ENCODE measurements at regions not wholly inside any gene's neighbourhood (a gene's known extent, or its start where the extent isn't known, plus 50 kb on each side); places are given as distances from the start of the nearest gene placed in this dataset.

DNA sequence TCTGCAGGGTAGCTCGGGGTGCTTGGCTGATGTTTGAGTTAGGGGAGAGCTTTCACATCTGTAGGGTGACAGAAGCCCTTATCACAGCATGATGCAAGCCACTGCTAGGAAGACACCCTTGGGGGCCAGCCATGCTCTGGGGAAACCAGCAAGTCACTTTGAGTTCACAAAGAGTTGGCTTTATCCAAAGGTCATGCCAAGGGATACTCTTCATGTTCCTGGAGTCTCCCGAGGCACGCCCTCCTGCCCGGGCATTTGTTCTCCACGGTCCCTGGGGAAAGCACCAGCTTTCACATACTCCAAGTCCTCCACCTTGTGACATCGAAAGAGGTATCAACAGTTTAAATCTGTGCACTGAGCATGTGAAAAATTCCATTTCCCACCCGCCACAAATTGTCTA, 227.7 kb downstream of the VAPA start:
- TF ChIP-seq, protein P1, sequence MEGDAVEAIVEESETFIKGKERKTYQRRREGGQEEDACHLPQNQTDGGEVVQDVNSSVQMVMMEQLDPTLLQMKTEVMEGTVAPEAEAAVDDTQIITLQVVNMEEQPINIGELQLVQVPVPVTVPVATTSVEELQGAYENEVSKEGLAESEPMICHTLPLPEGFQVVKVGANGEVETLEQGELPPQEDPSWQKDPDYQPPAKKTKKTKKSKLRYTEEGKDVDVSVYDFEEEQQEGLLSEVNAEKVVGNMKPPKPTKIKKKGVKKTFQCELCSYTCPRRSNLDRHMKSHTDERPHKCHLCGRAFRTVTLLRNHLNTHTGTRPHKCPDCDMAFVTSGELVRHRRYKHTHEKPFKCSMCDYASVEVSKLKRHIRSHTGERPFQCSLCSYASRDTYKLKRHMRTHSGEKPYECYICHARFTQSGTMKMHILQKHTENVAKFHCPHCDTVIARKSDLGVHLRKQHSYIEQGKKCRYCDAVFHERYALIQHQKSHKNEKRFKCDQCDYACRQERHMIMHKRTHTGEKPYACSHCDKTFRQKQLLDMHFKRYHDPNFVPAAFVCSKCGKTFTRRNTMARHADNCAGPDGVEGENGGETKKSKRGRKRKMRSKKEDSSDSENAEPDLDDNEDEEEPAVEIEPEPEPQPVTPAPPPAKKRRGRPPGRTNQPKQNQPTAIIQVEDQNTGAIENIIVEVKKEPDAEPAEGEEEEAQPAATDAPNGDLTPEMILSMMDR (IDR thresholded peaks at IDR 0.05) = no peak
- TF ChIP-seq POLR2A (IDR thresholded peaks at IDR 0.05) = no peak
- TF ChIP-seq POLR2AphosphoS5 (IDR thresholded peaks at IDR 0.05) = peak in 1 of 2 donors; percentile 36
- no peak for TF ChIP-seq EP300 (IDR thresholded peaks at IDR 0.05)
